GM19395 (cell line): ENCODE measurements at regions not wholly inside any gene's neighbourhood (a gene's known extent, or its start where the extent isn't known, plus 50 kb on each side); places are given as distances from the start of the nearest gene placed in this dataset.
"Not testable (repeated sequence)": the region's sequence is repeated elsewhere in the genome, so short reads cannot be mapped to it uniquely, and the experiment has no call there.

Experiments
- ATAC-seq: cut with Tn5 transposase; IDR thresholded peaks from one replicate; pipeline ENCODE4 v1.9.1; 2021; ENCODE audit warnings: mild to moderate bottlenecking, moderate library complexity; ENCODE audit not compliant: unreplicated experiment

- no peak for ATAC-seq
Observed at GRCh38 chr6:144429753-144430152, 144.6 kb downstream of the UTRN start.

GRCh38 chr6:144433446-144433845 is 148.3 kb downstream of the UTRN start:
- ATAC-seq = not testable (repeated sequence)

GRCh38 chr6:144434308-144434990 is 149.3 kb downstream of the UTRN start:
- ATAC-seq = no peak

GRCh38 chr6:144435602-144436426 is 150.7 kb downstream of the UTRN start:
- no peak for ATAC-seq

- no peak for ATAC-seq
Observed at GRCh38 chr6:144437105-144437504, 152.0 kb downstream of the UTRN start.

- no peak for ATAC-seq
Observed at GRCh38 chr6:144438103-144438502, 153.0 kb downstream of the UTRN start.

- ATAC-seq = no peak
Observed at GRCh38 chr6:144439016-144439415, 153.9 kb downstream of the UTRN start.

- not testable (repeated sequence) for ATAC-seq
Observed at GRCh38 chr6:144441801-144442200, 156.7 kb downstream of the UTRN start.

GRCh38 chr6:144443157-144443556 is 158.0 kb downstream of the UTRN start:
- ATAC-seq = no peak

- no peak for ATAC-seq
Observed at GRCh38 chr6:144447472-144447871, 162.3 kb downstream of the UTRN start.

- ATAC-seq = no peak
Observed at GRCh38 chr6:144449218-144449617, 164.1 kb downstream of the UTRN start.

GRCh38 chr6:144449911-144450597 is 164.9 kb downstream of the UTRN start:
- ATAC-seq = no peak

GRCh38 chr6:144460327-144461095 is 175.4 kb downstream of the UTRN start:
- peak; percentile 97 for ATAC-seq

GRCh38 chr6:144462058-144462457 is 176.9 kb downstream of the UTRN start:
- no peak for ATAC-seq

GRCh38 chr6:144466716-144467115 is 181.6 kb downstream of the UTRN start:
- ATAC-seq = no peak

- ATAC-seq = no peak
Observed at GRCh38 chr6:144467172-144467762, 182.1 kb downstream of the UTRN start.

- no peak for ATAC-seq
Observed at GRCh38 chr6:144467921-144468320, 182.8 kb downstream of the UTRN start.

- no peak for ATAC-seq
Observed at GRCh38 chr6:144468709-144469108, 183.6 kb downstream of the UTRN start.

GRCh38 chr6:144469144-144469575 is 184.0 kb downstream of the UTRN start:
- ATAC-seq = peak; percentile 97

- not testable (repeated sequence) for ATAC-seq
Observed at GRCh38 chr6:144470201-144470600, 185.1 kb downstream of the UTRN start.
